AG09319 (cell line): ENCODE measurements at regions not wholly inside any gene's neighbourhood (a gene's known extent, or its start where the extent isn't known, plus 50 kb on each side); places are given as distances from the start of the nearest gene placed in this dataset.

Source experiments
- DNase-seq: peaks from one replicate; pipeline ENCODE4 v3.0.0-alpha.2; 2010; ENCODE audit warnings: low read depth; ENCODE audit errors: extremely low read depth
- TF ChIP-seq, protein P1 (sequence below): IDR thresholded peaks from 2 replicates; pipeline ENCODE4 v1.5.1; 2011; ENCODE audit warnings: low read depth, mild to moderate bottlenecking, inconsistent platforms, low read length, moderate library complexity

DNA sequence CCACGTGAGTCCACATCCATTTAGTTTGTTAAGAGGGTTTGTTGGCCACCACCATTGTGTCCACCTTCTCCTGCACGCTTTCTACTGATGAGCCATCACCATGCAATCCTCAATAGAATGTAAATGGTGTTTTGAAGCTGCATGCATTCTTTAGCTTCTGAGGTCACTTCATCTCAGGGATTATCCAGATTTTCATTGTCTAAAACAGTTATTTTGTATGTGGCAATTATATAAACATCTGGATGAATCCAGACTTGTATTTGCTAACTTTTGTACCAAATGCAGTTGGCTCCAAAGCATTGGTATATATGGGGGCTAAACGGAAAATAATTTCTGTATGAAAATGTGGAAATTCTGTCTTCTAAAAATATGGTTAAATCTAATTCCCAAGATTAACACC lies 231.2 kb upstream of the ARID1B start:
- DNase-seq: no peak
- TF ChIP-seq, protein P1, sequence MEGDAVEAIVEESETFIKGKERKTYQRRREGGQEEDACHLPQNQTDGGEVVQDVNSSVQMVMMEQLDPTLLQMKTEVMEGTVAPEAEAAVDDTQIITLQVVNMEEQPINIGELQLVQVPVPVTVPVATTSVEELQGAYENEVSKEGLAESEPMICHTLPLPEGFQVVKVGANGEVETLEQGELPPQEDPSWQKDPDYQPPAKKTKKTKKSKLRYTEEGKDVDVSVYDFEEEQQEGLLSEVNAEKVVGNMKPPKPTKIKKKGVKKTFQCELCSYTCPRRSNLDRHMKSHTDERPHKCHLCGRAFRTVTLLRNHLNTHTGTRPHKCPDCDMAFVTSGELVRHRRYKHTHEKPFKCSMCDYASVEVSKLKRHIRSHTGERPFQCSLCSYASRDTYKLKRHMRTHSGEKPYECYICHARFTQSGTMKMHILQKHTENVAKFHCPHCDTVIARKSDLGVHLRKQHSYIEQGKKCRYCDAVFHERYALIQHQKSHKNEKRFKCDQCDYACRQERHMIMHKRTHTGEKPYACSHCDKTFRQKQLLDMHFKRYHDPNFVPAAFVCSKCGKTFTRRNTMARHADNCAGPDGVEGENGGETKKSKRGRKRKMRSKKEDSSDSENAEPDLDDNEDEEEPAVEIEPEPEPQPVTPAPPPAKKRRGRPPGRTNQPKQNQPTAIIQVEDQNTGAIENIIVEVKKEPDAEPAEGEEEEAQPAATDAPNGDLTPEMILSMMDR: no peak

DNA sequence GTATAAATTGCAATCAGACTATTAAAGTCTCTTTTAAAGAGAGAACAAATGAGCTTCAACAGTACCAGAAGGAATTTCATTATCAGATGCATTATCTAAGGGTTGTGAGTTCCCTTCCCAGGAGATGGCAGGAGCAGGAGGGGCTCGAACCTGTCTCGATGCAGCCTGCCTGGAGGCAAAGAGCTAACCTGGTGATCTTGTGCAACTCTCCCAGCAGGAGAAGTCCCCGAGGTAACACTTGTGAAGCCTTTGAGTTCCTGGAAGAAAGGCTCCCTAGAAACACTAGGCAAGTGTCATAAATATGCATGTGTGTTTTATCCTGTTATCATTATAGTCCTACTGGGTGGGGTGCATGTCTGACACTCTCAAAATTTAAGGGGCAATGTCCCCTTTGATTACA lies 232.2 kb upstream of the ARID1B start:
- no peak for DNase-seq
- TF ChIP-seq, protein P1: no peak

DNA sequence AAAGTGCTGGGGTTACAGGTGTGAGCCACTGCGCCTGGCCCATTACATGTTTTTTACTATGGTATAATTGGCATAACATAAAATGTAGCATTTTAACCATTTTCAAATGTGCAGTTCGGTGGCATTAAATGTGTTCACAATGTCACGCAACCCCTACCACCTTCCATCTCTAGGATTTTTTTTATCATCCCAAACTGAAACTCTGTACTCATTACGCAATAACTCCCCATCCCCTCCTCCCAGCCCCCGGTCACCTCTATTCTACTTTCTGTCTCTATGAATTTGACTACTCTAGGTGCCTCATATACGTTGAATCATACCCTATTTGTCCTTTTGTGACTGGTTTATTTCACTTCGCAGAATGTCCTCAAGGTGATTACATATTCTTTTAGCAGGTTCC lies 233.1 kb upstream of the ARID1B start:
- DNase-seq: no peak
- TF ChIP-seq, protein P1: no peak

DNA sequence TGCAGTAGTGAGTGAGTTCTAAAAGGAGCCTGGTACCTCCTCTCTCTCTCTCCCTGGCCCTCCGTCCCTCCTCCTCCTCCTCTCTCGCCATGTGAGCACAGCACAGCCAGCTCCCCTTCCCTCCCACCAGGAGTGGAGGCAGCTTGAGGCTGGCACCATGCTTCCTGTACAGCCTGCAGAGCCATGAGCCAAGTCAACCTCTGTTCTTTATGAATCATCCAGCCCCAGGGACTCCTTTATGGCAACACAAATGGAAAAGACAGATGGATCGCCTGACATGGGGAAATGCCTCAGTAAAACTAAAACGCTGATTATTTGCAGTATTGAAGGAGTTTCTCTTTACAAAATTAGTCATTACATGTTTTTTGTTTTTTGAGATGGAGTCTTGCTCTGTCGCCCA lies 233.7 kb upstream of the ARID1B start:
- TF ChIP-seq, protein P1: no peak
- DNase-seq: no peak

DNA sequence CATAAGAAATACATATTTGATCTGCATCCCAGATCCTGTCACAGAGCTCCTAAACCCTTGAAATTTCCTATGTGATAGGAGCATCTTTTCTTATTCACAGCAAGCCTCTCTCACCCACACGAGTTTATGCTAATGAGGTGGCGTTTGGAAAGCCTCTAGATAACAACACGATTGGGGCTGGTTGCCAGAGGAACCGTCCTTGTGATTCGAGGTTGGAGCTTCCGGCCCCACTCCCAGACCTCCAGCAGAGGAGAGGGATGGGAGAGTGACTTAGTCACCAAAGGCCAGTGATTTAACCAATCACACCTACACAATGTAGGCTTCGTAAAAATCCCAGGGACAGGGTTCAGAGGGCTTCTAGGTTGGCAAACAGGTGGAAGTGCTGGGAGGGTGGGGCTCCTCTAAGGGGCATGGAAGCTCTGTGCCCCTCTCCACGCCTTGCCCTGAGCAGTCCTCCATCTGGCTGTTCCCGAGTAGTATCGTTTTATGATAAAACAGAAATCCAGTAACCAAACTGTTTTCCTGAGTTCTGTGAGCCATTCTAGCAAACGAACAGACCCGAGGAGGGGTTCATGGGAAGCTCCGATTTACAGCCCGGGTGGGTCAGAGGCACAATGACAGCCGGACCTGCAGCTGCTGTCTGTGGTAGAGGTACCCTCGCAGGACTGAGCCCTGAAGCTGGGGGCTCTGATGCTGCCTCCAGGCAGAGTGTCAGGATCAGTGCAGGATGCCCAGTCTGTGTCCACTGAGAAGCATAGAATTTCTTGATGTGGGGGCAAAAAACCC lies 238.1 kb upstream of the ARID1B start:
- no peak for DNase-seq
- TF ChIP-seq, protein P1: no peak

DNA sequence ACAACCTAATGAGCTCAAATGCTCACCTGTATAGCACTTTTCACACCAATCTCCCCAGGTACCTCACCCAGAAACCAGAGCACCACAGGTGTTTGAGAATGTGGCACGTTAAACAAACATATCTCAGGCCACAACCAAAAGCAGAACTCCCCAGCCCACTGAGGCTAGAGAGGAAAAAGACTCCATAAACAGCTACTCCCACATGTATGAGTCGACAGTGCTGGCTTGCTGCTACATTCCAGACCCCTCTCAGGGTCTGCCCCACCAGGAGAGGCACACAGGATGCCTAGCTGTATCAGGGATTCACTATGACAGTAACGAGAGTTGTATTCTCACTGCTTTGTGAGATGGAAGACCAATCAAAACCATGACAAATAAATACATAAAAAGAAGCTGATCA lies 242.6 kb upstream of the ARID1B start:
- TF ChIP-seq, protein P1: no peak
- no peak for DNase-seq

DNA sequence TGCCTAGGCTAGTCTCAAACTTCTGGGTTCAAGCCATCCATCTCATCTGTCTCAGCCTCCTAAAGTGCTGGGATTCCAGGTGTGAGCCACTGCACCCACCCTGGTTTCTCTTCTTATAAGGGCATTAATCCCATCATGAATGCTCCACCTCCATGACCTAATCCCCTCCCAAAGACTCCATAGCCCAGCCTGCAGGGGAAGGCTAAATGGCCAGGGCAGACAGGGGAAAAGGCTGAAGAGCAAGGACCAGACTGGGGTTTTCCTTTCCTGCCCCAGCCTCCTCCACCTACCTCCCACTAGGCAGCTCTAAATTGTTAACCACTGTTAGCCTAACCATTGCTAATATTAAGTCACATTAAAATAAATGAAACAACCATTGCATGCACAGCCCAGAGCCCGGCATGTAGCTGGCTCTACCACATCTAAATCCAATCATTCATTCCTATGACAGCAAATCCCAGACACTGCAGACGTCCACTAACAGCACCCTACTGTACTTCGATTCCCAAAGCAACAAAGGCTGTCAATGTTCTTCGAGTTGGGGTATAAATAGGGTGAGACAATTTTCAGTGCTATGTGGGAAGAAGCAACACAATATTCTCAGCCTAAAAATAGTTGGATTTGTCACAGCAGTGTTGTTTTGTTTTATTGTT lies 243.2 kb upstream of the ARID1B start:
- TF ChIP-seq, protein P1: no peak
- no peak for DNase-seq
